HFF-Myc (cell line): ENCODE measurements at regions not wholly inside any gene's neighbourhood (a gene's known extent, or its start where the extent isn't known, plus 50 kb on each side); places are given as distances from the start of the nearest gene placed in this dataset.

Experiments
- DNase-seq: peaks from one replicate; pipeline ENCODE4 v3.0.0-alpha.2; 2011; ENCODE audit warnings: low read depth; ENCODE audit errors: extremely low read depth
- H3K4me3 ChIP-seq: replicated peaks from 2 replicates; pipeline ENCODE4 v1.5.1; 2011; ENCODE audit warnings: low read depth, mild to moderate bottlenecking, control low read depth, low read length
- CTCF ChIP-seq: IDR thresholded peaks from 2 replicates; pipeline ENCODE4 v1.5.1; 2012; ENCODE audit warnings: mild to moderate bottlenecking, low read depth, low read length, control low read depth; ENCODE audit errors: missing control alignments

GRCh38 chrX:51281758-51282318 is 50.8 kb upstream of the NUDT10 start:
- DNase-seq: no peak
- no peak overlapping the region for H3K4me3 ChIP-seq
- no peak for TF ChIP-seq CTCF
